Upper lobe of left lung (tissue), 4 donors: ENCODE measurements at regions not wholly inside any gene's neighbourhood (a gene's known extent, or its start where the extent isn't known, plus 50 kb on each side); places are given as distances from the start of the nearest gene placed in this dataset.

Source experiments
- EP300 ChIP-seq, 4 donors: sonication (generic); formaldehyde crosslinking; IDR thresholded peaks; one replicate each; pipeline ENCODE4 v1.5.1; 2017; ENCODE audit warnings: antibody characterized with exemption in 4 of 4, control low read depth in 2 of 4
- POLR2A ChIP-seq, 4 donors: fragments of 450-650 bp; IDR thresholded peaks; one replicate each; pipeline ENCODE4 v1.5.1; 2016 to 2017; ENCODE audit warnings: antibody characterized with exemption in 4 of 4, mild to moderate bottlenecking in 2 of 4
- TF ChIP-seq, protein P1 (sequence below), 6 experiments: fragments of 450-650 bp in 4 of 6; fragments of 200-600 bp in 2 of 6; sonication (generic) in 2 of 6; IDR thresholded peaks; one replicate each; pipeline ENCODE4 v1.5.1; 2016 to 2019; ENCODE audit warnings: antibody characterized with exemption in 6 of 6

DNA sequence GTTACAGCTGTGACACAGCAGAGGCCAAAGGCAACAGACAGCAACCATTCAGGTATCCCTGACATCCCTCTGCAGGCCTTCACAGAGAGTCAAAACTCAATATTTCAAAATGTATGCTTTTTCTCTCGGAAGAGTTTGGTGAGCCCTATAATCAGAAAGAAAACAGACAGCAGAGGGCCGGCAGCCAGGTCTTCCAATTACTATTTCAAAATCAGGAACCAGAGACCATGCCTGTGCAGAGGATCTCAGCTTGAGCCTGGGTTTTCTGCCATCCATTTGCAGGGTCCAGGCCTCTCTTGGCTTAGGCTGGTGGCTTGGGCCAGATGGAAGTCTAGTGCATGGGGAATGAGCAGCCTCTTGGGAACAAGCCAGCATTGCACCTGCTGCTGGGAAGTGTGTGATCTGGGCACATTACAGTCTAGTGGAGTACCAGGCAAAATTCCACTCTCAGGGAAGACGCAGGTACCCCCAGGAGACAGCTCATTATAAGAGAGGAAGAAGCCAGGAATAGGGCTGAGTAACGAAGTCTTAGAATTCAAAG lies 231.3 kb downstream of the ENC1 start:
- TF ChIP-seq, protein P1, sequence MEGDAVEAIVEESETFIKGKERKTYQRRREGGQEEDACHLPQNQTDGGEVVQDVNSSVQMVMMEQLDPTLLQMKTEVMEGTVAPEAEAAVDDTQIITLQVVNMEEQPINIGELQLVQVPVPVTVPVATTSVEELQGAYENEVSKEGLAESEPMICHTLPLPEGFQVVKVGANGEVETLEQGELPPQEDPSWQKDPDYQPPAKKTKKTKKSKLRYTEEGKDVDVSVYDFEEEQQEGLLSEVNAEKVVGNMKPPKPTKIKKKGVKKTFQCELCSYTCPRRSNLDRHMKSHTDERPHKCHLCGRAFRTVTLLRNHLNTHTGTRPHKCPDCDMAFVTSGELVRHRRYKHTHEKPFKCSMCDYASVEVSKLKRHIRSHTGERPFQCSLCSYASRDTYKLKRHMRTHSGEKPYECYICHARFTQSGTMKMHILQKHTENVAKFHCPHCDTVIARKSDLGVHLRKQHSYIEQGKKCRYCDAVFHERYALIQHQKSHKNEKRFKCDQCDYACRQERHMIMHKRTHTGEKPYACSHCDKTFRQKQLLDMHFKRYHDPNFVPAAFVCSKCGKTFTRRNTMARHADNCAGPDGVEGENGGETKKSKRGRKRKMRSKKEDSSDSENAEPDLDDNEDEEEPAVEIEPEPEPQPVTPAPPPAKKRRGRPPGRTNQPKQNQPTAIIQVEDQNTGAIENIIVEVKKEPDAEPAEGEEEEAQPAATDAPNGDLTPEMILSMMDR (IDR thresholded peaks at IDR 0.05): no peak
- no peak for TF ChIP-seq POLR2A (IDR thresholded peaks at IDR 0.05)
- TF ChIP-seq EP300 (IDR thresholded peaks at IDR 0.05): no peak
